IPS DF 4.7 (cell line): ENCODE measurements at regions not wholly inside any gene's neighbourhood (a gene's known extent, or its start where the extent isn't known, plus 50 kb on each side); places are given as distances from the start of the nearest gene placed in this dataset.

Source experiments
- DNase-seq: peaks from one replicate; pipeline ENCODE4 v3.0.0-alpha.2; 2013; ENCODE audit warnings: low spot score; ENCODE audit errors: extremely low read depth

DNA sequence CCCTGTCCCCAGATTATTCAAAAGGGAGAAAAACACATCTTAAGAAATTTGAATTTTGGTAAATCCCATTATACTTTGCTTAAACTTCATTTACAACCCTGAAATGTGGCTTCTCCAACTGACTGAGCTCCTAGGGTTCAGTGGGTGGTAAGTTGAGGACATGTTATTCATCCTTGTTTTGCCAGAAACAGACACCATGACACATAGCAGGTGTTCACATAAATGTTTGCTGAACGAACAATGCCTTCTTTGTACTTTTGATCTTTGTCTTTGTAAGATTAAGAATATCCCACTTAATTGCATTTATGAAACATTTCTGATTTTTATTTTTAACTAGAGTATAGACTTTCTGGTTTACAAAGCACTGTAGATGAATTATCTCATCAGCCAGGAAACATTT lies 209.7 kb downstream of the GPAM start:
- DNase-seq, result no peak

DNA sequence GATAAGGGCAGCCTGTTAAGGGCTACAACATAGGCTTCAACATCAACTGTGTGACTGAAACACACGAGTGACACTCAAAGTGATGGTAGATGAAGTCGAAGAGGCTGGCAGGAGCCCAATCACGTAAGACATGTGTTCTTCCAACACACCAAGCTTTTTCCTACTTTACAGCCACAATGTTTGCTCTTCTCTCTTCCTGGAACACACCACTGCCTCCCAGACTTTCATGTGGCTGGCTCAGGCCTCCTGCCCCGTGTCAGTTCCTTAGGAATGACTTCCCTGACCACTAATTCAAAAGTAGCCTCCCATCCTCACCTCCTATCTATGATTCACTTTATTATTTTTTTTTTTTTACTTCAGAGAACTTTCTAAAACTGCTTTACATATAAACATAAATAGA lies 209.2 kb downstream of the GPAM start:
- DNase-seq, result no peak

DNA sequence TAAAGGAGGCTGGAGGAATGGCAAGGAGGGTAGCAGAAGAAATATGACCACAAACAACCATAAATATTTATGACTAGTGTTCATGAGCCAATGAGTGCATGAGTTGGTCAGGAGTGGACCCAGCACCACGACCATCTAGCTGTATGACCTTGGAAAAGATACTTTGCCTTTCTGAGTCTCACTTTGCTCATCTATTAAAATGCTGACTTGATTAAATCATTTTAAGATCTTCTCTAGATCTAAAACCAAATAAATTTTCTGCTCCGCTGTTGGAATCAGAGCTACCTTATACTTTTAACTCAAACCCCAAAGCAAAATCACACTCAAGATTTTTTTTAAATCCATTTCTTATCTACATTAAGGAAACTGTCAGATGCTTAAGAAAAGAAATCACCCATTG lies 207.0 kb downstream of the GPAM start:
- DNase-seq, result no peak

DNA sequence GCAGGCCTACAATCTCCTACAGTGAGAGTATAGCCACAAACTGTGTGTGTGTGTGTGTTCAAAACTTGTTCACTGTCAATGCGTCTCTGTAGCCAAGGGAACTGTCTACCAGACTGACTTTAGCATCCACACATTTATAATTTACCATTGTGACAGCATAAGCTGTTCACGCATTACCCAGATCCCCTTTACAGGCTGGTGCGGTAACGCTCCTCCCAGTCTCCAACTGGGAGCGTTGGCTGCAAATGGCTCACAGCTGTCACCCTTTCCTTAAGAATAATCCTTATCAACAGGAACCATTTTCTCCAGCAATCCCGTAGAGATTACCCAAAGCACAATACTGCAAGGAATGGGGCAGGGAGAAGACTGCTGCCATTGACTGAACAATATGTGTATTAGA lies 199.5 kb downstream of the GPAM start:
- DNase-seq, result no peak

DNA sequence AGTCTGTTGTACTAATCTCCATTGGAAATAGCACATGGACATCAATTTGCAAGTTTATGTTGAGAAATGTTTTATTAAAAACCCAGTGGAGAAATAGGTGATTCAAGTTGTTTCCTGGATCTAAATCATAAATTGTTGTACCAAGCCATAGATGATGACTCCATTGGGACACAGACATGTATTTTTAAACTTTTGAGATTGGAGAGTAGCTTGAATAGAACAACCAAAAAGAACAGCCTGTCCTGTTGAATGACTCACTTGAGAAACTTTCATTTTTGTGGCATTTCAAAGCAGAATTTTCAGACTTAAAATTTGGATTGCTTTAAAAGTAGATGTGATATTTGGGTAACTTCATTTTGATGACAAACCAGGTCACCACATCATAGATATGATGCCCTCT lies 197.5 kb downstream of the GPAM start:
- DNase-seq, result no peak

DNA sequence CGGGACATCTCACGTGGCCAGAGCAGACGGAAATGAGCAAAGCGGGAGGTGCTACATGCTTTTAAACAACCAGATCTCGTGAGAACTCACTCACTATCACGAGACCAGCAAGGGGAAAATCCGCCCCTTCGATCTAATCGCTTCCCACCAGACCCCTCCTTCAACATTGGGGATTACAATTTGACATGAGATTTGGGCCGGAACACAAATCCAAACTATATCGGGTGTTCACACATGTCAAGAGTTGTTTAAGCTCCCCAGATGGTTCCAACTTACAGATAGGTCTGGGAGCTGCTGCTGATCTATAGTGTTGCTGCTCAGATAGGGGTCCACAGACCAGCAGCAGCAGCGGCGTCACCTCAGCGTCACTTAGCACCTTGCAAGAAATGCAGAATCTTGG lies 194.9 kb downstream of the GPAM start:
- DNase-seq, result no peak

DNA sequence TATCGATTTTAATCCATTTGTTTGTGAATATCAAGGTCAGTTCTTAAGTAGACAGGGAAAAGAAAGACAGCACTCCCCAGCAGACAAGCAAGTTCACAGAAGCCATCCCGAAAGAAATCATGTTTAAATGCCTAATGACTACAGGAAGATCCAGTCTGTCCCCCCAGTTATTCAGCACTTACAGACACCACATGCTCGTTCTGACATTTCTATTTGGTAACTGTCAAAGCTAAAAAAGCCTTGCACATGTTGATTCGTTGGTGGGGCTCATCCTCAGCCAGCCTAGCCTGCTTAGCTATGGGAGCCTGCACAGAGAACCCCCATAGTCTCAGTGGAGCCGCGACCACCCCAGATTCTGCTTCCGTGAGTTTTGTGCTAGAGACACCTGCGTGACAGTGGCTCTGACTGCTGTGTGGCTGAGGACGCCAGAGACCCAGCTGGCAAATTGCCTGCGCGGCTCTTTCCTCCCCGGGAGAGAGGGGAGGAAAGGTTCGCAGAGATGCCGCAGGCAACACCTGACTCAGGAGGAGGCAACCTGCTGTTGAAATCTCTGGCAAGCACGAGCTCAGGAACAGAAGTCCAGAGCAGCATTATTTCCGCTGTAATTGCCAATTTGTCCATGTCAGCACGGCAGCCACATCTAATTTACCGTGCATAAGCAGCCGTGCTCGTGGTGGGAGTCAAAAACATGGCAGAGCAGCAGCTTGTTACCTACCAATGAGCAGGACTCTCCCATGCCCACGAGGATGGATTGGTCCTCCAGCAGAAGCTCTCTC lies 194.2 kb downstream of the GPAM start:
- DNase-seq, result no peak

DNA sequence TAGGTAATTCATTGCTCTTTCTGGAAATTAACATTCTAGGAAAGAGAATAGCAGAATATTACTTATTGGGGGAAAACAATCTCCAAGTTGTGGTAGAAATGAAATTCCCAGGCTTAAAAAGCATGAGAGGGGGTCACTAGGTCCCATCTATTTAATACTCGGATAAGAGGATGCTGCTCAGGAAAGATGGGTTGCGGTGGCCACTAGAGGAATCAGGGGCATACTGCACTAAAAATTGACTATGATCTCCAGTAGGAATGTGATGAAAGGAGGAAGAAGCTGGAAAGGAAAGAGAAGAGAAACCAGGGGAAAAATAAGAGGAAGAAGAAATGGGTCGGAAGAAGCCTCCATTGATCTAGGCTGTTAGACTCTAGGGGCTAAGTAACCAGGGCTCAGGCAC lies 192.8 kb downstream of the GPAM start:
- no peak for DNase-seq

DNA sequence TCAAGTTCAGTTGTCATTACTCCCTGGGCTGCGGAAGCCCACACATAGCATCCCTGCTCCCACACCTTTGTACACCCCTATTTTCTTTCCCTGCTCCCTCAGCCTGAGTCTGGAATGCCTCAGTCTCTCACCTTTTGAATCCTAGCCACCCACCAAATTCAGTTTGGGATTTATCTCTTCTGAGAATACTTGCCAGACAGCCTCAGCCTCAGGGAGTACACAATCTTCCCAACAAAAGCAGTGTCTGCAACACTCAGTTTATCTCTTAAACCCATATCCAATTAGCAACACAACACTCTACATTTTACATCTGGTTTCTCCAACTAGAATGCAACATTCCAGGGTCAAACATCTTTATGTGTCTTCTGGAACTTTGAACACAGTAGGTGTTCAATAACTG lies 190.2 kb downstream of the GPAM start:
- DNase-seq, result no peak

DNA sequence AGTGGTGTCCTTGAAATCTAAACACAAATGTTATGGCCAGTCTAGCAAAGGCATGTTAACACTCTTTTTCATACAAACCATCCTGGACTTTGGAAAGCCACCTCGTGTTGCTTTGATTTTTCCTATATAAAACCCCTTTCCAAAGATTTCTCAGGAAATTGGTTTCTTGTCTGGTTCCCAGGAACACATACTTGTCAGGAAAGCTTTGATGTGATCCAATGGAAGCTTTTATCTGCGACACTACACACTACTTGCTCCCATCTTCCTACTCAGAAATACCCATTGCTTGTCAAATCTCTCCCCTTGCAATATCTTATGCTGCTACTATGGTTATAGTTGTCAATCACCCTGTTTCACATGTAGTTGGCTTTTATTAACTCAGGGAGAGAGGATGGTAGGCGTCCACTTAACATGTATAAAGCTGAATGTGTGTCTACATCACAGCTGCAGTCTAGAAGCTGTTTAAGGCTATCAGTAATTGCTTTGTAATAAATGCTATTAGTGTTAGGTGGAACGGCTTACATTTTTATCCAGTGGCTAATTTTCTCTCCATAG lies 189.6 kb downstream of the GPAM start:
- DNase-seq, result no peak

DNA sequence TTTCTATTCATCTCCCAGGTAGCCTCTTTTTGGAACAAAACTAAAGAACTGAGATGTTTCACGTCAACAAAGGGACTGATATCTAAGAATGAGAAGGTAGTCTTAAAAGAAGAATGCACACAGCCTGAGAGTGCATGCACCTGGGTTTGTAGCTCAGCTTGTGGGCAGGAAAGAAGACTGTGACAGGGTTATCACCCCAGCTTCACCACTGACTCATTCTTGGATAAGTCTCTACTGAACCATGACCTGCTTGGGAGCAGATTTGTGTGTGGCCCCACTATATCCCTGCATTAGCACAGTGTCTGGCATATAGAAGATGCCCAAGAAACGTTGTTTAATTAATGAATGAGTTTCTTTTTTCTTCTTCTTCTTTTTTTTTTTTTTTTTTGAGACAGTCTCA lies 187.5 kb downstream of the GPAM start:
- no peak for DNase-seq

DNA sequence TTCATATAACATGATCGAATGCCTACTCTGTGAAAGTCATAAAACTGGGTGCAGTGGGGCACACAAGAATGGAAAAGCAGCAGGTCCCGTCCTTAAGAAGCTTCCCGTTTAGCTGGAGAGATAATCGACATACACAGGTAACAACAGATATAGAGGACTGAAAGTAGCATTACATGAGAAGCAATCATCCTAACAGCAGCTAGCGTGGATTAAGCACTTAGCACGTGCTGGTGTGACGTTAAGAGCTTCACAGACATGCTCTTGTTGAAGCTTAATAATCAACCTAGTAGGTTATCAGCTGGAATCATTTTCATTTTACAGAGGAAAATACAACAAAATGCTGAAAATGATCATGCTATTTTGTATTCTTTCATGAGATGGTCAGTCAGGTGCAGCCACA lies 184.8 kb downstream of the GPAM start:
- DNase-seq, result no peak

DNA sequence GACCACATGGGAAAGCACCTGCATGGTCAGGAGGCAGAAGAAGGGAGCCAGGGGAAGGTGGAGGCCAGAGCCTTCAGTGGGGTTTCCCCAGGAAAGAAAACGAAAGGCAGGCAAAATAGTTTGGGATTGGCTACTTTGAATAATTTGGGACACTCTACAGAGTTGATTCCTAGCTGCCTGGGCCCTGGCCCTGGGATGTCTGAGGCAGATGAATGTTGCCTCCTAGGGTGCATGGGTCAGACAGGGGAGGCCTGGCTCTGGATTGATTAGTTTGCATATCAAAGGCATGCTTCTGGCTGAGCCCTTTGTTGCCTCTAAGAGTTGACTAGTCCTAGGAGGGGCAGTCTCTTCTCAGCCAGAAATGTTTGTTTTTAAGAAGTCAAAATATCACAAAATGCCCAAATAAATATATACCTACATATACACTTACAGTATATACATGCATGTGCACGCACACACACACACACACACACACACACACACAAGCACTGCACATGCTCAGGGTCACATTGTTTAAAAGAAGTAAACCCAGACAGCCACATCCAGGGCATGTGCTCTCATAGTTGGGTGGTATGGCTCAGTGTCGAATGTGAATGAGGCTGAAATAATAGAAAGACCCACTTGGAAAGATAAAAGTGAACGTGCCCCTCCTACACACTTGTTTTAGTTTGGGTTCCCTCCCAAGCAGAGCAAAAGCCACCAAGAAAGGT lies 184.2 kb downstream of the GPAM start:
- DNase-seq, result no peak

DNA sequence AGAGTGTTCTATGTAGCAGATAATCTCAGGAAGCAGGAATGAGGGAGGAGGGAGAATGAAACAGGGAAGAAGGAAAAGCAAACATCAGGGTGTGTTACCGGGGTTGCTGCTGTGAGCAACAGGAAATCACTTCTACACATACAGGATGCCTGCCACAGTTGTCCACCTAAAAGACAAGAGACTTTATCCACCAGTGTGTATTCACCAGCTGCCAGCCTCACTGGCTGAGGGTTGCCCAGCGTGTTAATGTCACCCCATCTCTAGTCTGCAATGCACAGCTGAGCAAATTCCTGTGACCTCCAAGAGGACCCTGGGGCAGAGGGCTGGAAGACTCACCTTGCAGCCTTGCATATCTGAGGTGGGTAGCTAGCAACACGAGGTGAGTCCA lies 183.7 kb downstream of the GPAM start:
- no peak for DNase-seq

DNA sequence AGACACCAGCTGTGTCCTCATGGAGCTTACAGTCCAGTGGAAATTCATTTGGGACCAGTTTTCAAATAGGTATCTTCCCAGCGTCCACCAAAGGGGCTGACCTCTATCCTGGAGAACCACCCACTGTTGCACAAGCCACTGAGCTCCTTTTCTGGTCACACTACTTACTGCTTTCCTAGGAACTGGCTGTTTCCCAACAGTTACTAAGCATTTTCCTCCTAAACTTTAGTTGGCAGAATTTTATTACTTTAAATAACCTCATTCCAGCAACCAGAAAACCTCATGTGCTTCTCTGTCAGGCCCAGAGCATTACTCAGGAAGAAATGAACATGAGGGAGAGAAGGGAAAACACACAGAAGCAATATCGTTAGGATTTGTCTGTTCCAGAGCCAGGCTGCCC lies 183.1 kb downstream of the GPAM start:
- no peak for DNase-seq

DNA sequence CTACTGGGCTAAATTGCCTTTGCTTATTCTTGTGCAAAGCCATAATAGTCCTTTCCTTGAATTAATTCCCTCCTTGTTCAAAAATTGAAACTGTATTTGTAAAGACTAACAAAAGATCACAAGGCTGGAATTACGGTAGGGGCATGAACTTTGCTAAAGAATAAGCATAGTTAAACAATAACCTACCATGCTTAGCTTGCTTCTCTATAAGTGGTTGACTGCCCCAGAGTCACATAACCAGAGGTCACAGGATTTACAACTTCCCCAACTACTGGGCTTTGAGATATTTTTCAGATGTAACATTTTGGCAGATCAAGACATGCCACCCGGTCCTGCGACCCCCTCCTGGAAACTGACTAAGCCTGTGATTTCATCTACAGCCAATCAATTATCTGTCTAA lies 181.4 kb downstream of the GPAM start:
- no peak for DNase-seq

DNA sequence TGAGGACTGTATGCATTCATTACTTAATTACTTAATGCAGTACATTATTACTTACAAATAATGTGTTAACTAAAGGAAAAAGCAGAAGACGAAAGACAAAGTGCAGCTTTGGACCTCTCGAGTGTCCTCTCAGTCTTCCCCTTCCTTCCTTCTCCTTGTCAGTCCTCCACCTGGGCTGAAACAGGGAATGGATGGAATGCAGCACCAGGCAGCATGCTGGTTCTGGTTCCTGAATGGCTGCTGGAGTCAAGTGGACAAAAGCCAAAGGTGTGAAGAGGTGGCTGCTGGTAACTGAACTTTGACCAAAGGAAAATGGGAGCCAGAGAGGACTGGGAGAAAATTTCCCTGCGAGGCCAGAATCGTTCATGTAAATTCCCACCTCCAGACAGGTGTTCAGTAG lies 179.5 kb downstream of the GPAM start:
- DNase-seq, result no peak

DNA sequence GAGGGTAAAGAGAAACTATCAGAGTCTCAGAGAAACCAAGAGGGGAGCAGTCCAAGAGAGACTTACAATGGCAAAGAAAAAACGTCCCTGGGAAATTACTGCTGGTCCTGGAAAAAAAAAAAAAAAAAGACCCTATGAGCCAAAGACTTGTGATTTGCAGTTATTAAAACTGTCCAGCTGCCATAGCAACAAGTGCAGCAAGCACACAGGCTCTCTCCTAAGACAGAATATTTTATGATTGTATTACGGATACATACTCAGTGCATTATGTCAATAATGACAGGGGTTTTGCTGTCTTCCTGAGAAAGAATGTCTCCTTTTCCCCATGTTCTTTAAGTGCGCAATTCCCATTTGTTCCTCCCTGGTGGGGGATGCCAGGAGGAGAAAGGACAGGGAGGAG lies 178.5 kb downstream of the GPAM start:
- no peak for DNase-seq

DNA sequence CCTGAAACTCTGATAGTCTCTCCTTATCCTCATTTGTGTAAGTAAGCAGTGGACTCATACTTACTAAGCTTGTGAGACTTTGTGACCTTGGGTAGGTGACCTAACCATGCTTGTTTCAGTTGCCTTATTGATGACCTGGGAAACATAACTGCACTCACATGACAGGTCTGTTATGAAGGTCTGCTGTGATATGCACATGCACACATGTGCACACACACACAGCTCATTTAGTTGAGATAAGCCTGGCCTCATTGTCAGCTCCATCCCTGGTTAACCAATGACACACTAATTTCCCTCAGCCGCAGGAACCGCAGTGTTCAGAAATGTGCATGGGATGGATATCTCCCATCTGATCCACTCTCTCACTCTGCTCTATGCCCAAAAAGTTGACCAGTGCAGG lies 177.2 kb downstream of the GPAM start:
- no peak for DNase-seq

DNA sequence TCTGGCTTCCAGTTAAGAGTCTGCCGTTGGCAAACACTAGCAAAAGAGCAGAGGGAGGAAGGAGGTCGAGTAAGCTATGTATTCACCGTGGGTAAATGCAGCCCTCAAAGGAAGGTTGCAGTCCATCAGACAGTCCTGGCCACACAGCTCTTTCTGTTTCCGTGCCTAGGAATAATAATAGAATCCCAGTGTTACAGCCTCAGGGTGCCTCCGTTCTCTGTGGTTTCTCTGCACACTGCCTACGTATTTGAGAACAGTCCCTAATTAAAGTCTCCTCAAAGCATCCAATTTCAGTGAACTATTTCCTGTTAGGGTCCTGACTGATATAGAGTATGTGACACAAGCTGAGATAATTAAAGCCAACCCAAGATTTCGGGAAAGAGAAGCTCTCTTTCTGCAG lies 176.7 kb downstream of the GPAM start:
- DNase-seq, result no peak

DNA sequence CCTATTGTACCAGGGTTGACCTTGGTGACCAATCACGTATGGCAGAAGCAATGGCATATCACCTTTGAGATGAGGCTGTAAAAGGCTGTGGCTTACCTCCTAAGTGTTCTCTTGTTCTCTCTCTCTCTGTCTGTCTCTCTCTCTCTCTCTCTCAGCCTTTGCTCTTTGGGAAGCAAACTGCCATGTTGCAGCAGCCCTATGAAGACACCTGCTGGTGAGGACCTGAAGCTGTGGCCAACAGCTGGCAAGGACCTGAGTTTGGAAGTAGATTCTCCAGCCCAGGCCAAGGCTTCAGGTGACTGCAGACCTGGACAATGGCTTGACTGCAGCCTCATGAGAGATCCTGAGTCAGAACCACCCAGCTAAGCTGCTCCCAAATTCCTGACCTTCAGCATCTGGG lies 161.4 kb downstream of the GPAM start:
- no peak for DNase-seq

DNA sequence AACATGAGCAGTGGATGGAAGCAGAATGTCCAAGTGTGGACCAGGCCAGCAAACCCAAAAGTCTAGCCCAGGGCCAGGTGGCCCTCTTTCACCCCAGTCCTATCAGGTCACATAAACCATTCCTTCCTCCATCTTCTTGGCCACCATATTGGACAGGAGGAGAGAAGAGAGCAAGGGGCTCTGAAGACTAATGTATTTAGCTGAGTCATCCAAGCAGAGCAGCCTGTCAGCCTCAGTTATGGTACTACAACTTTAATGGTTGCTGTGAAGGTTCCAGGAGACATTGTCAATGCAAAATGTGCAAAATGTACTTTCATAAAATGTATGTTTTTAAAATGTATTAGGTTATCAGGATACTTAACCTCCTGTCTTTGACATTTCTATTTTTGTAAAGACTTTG lies 159.5 kb downstream of the GPAM start:
- no peak for DNase-seq

DNA sequence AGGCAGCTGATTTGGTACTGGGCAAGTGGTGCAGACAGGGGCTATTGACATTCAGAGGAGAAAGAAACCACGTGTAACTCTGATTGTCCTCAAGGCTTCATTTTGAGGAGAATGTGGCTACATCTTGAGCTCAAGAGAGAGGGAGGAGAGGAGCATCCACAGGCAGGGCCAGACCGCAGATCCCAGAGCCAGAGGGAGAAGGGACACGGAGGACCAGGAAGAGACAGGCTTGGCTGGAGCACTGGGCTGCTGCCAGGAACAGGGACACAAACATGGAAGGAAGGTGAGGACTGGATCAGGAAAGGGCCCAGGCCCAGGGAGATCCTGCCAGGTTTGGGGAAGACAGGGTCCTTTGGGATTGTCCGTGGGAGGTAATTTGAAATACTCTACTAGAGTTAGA lies 158.3 kb downstream of the GPAM start:
- DNase-seq, result no peak
